ENCODE measurements at regions not wholly inside any gene's neighbourhood (a gene's known extent, or its start where the extent isn't known, plus 50 kb on each side); places are given as distances from the start of the nearest gene placed in this dataset.

- Mint-ChIP-seq H3K36me3 (ENCODE audit: low read depth) (no peaks in the 10 kb centered on the region), H3K27me3 (ENCODE audit: low read depth) (no peaks in the 10 kb centered on the region), H3K4me3 (no peak overlapping the region), H3K4me1 (no peaks in the 10 kb centered on the region), H3K9me3 (peaks cover 4% of the 10 kb centered on the region), H3K27ac (ENCODE audit: unreplicated experiment) (no peak overlapping the region)
- TF ChIP-seq CTCF (conservative IDR thresholded peaks at IDR 0.05), result no peak
- no peak for DNase-seq (ENCODE audit: low read depth, low spot score)
These were observed 108.1 kb upstream of the SIX2 start for GRCh38 chr2:45117383-45117782.

GRCh38 chr2:45115181-45115580, 105.9 kb upstream of the SIX2 start:
- Mint-ChIP-seq H3K4me1 (no peaks in the 10 kb centered on the region), H3K27me3 (ENCODE audit: low read depth) (no peaks in the 10 kb centered on the region), H3K27ac (ENCODE audit: unreplicated experiment) (no peak overlapping the region), H3K9me3 (peaks cover 3% of the 10 kb centered on the region), H3K36me3 (ENCODE audit: low read depth) (no peaks in the 10 kb centered on the region), H3K4me3 (no peak overlapping the region)
- DNase-seq (ENCODE audit: low read depth, low spot score), result no peak
- no peak for TF ChIP-seq CTCF (conservative IDR thresholded peaks at IDR 0.05)

- TF ChIP-seq CTCF (conservative IDR thresholded peaks at IDR 0.05), result no peak
- H3K4me1 Mint-ChIP-seq, result no peaks in the 10 kb centered on the region
- no peak for DNase-seq (ENCODE audit: low read depth, low spot score)
- H3K9me3 Mint-ChIP-seq, result no peaks in the 10 kb centered on the region
- H3K36me3 Mint-ChIP-seq (ENCODE audit: low read depth), result no peaks in the 10 kb centered on the region
- no peaks in the 10 kb centered on the region for H3K27me3 Mint-ChIP-seq (ENCODE audit: low read depth)
- H3K27ac Mint-ChIP-seq (ENCODE audit: unreplicated experiment), result no peak overlapping the region
- H3K4me3 Mint-ChIP-seq, result no peak overlapping the region
These were observed 105.1 kb upstream of the SIX2 start for GRCh38 chr2:45114221-45114955.

- Mint-ChIP-seq H3K27me3 (ENCODE audit: low read depth) (no peaks in the 10 kb centered on the region), H3K4me3 (no peak overlapping the region), H3K9me3 (no peaks in the 10 kb centered on the region), H3K27ac (ENCODE audit: unreplicated experiment) (no peak overlapping the region), H3K4me1 (no peaks in the 10 kb centered on the region), H3K36me3 (ENCODE audit: low read depth) (no peaks in the 10 kb centered on the region)
- no peak for DNase-seq (ENCODE audit: low read depth, low spot score)
- no peak for TF ChIP-seq CTCF (conservative IDR thresholded peaks at IDR 0.05)
These were observed 103.5 kb upstream of the SIX2 start for GRCh38 chr2:45112750-45113149.

GRCh38 chr2:45105050-45105582, 95.9 kb upstream of the SIX2 start:
- TF ChIP-seq CTCF (conservative IDR thresholded peaks at IDR 0.05), result no peak
- Mint-ChIP-seq H3K27ac (ENCODE audit: unreplicated experiment) (peak overlapping the region; percentile 3), H3K4me1 (no peaks in the 10 kb centered on the region), H3K27me3 (ENCODE audit: low read depth) (no peaks in the 10 kb centered on the region), H3K36me3 (ENCODE audit: low read depth) (no peaks in the 10 kb centered on the region), H3K4me3 (no peak overlapping the region), H3K9me3 (no peaks in the 10 kb centered on the region)
- no peak for DNase-seq (ENCODE audit: low read depth, low spot score)

Measured in neural crest cell (in vitro differentiated cells).